HT-29 (cell line): ENCODE measurements at regions not wholly inside any gene's neighbourhood (a gene's known extent, or its start where the extent isn't known, plus 50 kb on each side); places are given as distances from the start of the nearest gene placed in this dataset.
A peak's percentile ranks its signal among the peaks of the same experiment; 100 is the strongest.
"Not testable (repeated sequence)": the region's sequence is repeated elsewhere in the genome, so short reads cannot be mapped to it uniquely, and the experiment has no call there.

Experiments
- DNase-seq: peaks from one replicate; pipeline ENCODE4 v3.0.0-alpha.2; 2015; ENCODE audit warnings: low spot score

- no peak for DNase-seq
Measured at GRCh38 chr5:42989190-42989589, 50.9 kb downstream of the ANXA2R start.

- no peak for DNase-seq
Measured at GRCh38 chr5:42988568-42988967, 51.6 kb downstream of the ANXA2R start.

GRCh38 chr5:42985129-42986037 lies 54.7 kb downstream of the ANXA2R start:
- peak; percentile 65 for DNase-seq

- DNase-seq: no peak
Measured at GRCh38 chr5:42984307-42984706, 55.8 kb downstream of the ANXA2R start.

GRCh38 chr5:42982107-42982622 lies 58.0 kb downstream of the ANXA2R start:
- peak; percentile 54 for DNase-seq

GRCh38 chr5:42981417-42982106 lies 58.6 kb downstream of the ANXA2R start:
- not testable (repeated sequence) for DNase-seq

- DNase-seq: not testable (repeated sequence)
Measured at GRCh38 chr5:42981015-42981414, 59.1 kb downstream of the ANXA2R start.

- DNase-seq: not testable (repeated sequence)
Measured at GRCh38 chr5:42980391-42980790, 59.7 kb downstream of the ANXA2R start.

GRCh38 chr5:42979242-42979641 lies 60.9 kb downstream of the ANXA2R start:
- not testable (repeated sequence) for DNase-seq

- DNase-seq: no peak
Measured at GRCh38 chr5:42974536-42974935, 65.6 kb downstream of the ANXA2R start.

GRCh38 chr5:42970636-42971559 lies 69.2 kb downstream of the ANXA2R start:
- DNase-seq: peak; percentile 31

GRCh38 chr5:42965934-42966333 lies 74.2 kb downstream of the ANXA2R start:
- no peak for DNase-seq

GRCh38 chr5:42963412-42963811 lies 76.7 kb downstream of the ANXA2R start:
- no peak for DNase-seq

GRCh38 chr5:42962124-42962523 lies 78.0 kb downstream of the ANXA2R start:
- DNase-seq: no peak

- DNase-seq: no peak
Measured at GRCh38 chr5:42960506-42960905, 79.6 kb downstream of the ANXA2R start.

GRCh38 chr5:42956551-42956950 lies 83.6 kb downstream of the ANXA2R start:
- no peak for DNase-seq

GRCh38 chr5:42953041-42953440 lies 87.1 kb downstream of the ANXA2R start:
- no peak for DNase-seq

GRCh38 chr5:42952578-42952974 lies 87.5 kb downstream of the ANXA2R start:
- DNase-seq: no peak

- no peak for DNase-seq
Measured at GRCh38 chr5:42951293-42951840, 88.8 kb downstream of the ANXA2R start.

- peak; percentile 98 for DNase-seq
Measured at GRCh38 chr5:42950456-42951292, 89.4 kb downstream of the ANXA2R start.
